ENCODE measurements at regions not wholly inside any gene's neighbourhood (a gene's known extent, or its start where the extent isn't known, plus 50 kb on each side); places are given as distances from the start of the nearest gene placed in this dataset.

DNA sequence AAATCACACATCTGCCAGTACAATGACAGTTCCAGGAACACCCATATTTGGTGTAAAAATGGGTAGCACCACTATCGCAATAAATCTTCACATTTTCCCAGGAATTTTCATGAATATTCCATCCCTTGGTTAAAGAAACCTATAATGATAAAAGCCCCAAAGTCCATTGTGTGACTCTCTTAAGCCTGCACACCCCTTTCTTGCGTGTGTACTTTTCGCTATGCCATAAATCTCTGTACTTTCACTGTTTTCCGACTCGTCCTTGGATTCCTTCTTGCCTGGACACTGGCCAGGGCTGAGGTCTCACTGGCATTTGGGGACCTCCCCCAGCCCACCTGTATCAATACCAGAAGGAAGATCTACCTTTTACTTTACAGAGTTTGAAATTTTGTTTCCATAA is 172.3 kb downstream of the RNF152 start:
- DNase-seq: no peak
- WGBS, 2 donors: 23 to 64% methylated on average over 5 of the region's 5 CpGs
- Histone ChIP-seq H3K36me3 (no peaks in the 10 kb centered on the region), H3K27me3 (no peaks in the 10 kb centered on the region), H3K4me1 (no peaks in the 10 kb centered on the region), H3K27ac (no peak overlapping the region), H3K4me3 (no peak overlapping the region), H3K9me3 (no peaks in the 10 kb centered on the region)
- intact Hi-C loops (cut with DNase I): no loop called here
- TF ChIP-seq, protein P1, sequence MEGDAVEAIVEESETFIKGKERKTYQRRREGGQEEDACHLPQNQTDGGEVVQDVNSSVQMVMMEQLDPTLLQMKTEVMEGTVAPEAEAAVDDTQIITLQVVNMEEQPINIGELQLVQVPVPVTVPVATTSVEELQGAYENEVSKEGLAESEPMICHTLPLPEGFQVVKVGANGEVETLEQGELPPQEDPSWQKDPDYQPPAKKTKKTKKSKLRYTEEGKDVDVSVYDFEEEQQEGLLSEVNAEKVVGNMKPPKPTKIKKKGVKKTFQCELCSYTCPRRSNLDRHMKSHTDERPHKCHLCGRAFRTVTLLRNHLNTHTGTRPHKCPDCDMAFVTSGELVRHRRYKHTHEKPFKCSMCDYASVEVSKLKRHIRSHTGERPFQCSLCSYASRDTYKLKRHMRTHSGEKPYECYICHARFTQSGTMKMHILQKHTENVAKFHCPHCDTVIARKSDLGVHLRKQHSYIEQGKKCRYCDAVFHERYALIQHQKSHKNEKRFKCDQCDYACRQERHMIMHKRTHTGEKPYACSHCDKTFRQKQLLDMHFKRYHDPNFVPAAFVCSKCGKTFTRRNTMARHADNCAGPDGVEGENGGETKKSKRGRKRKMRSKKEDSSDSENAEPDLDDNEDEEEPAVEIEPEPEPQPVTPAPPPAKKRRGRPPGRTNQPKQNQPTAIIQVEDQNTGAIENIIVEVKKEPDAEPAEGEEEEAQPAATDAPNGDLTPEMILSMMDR (IDR thresholded peaks at IDR 0.05): no peak
- no peak for TF ChIP-seq POLR2AphosphoS5 (IDR thresholded peaks at IDR 0.05)
- TF ChIP-seq POLR2A (IDR thresholded peaks at IDR 0.05): no peak
- no peak for TF ChIP-seq EP300 (IDR thresholded peaks at IDR 0.05)

DNA sequence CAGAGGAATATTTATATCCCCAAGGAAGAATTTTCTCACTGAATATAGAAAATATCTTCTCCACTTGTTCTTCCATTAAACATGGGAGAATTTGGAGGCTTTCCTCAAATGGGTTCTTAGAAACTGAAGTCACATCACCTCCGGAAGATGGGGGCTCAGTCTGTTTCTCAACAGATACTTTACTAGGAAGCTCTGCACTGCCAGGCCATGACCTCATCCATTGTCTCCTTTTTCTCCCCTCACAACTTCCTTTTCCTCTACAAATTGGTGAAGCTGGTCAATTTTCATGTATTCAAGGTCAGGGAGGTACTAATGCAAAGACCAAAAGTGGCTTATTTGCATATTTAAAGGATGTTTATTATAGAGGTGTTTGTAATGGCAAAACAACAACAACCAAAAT is 173.1 kb downstream of the RNF152 start:
- H3K27me3 ChIP-seq: no peaks in the 10 kb centered on the region
- H3K9me3 ChIP-seq: no peaks in the 10 kb centered on the region
- H3K36me3 ChIP-seq: no peaks in the 10 kb centered on the region
- no peaks in the 10 kb centered on the region for H3K4me1 ChIP-seq
- no peak overlapping the region for H3K4me3 ChIP-seq
- TF ChIP-seq, protein P1 (IDR thresholded peaks at IDR 0.05): no peak
- no peak for TF ChIP-seq POLR2A (IDR thresholded peaks at IDR 0.05)
- no peak for TF ChIP-seq EP300 (IDR thresholded peaks at IDR 0.05)
- TF ChIP-seq POLR2AphosphoS5 (IDR thresholded peaks at IDR 0.05): no peak
- DNase-seq: no peak
- intact Hi-C loops (cut with DNase I): no loop called here
- H3K27ac ChIP-seq: no peak overlapping the region
- WGBS, 2 donors: 77 to 88% methylated on average over 1 of the region's 1 CpG

DNA sequence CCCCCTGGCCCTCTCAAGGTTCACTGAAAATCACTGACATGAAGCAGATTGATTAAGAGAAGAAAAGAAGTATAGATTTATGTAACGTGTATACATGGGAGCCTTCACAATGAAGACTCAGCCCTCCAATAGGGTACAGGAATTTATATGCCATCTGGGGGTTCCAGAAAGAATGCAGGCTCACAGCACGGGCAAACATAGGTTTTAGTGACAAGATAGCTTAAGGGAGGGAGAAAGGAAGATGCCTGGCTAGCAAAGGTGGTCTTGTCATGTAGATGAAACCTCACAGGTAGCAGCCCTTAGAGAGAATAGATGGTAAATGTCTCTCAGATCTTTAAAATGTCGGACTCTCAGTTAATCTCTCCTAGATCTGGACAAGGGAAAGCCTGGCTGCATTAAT is 173.9 kb downstream of the RNF152 start:
- Histone ChIP-seq H3K9me3 (no peaks in the 10 kb centered on the region), H3K4me1 (no peaks in the 10 kb centered on the region), H3K27ac (no peak overlapping the region), H3K4me3 (no peak overlapping the region), H3K36me3 (no peaks in the 10 kb centered on the region), H3K27me3 (no peaks in the 10 kb centered on the region)
- intact Hi-C loops (cut with DNase I): no loop called here
- DNase-seq: no peak
- 82 to 92% methylated on average over 3 of the region's 3 CpGs for WGBS, 2 donors
- TF ChIP-seq POLR2AphosphoS5 (IDR thresholded peaks at IDR 0.05) (no peak), POLR2A (IDR thresholded peaks at IDR 0.05) (no peak), EP300 (IDR thresholded peaks at IDR 0.05) (no peak)
- TF ChIP-seq, protein P1 (IDR thresholded peaks at IDR 0.05): no peak

DNA sequence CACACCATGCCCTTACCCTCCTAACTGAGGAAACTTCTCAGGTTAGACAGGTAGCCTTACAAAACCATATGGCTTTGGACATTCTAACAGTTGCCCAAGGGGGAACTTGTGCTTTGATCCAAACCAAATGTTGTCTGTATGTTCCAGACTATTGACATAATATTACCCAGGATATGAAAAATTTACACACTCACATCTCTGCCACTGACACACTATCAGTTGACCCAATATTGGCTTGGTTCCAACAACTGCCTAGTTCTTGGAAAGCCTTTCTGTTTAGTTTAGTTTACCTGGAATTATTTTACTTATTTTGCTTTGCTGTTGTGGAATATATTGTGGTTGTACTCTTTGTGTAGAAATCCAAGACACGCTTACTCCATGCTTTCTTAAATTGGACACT is 178.4 kb downstream of the RNF152 start:
- DNase-seq: no peak
- WGBS, 2 donors: 92 to 98% methylated on average over 1 of the region's 1 CpG
- Histone ChIP-seq H3K9me3 (no peaks in the 10 kb centered on the region), H3K27me3 (no peaks in the 10 kb centered on the region), H3K27ac (no peak overlapping the region), H3K36me3 (no peaks in the 10 kb centered on the region), H3K4me1 (no peaks in the 10 kb centered on the region), H3K4me3 (no peak overlapping the region)
- intact Hi-C loops (cut with DNase I): no loop called here
- TF ChIP-seq, protein P1 (IDR thresholded peaks at IDR 0.05): no peak
- no peak for TF ChIP-seq POLR2A (IDR thresholded peaks at IDR 0.05)
- no peak for TF ChIP-seq POLR2AphosphoS5 (IDR thresholded peaks at IDR 0.05)
- TF ChIP-seq EP300 (IDR thresholded peaks at IDR 0.05): no peak

DNA sequence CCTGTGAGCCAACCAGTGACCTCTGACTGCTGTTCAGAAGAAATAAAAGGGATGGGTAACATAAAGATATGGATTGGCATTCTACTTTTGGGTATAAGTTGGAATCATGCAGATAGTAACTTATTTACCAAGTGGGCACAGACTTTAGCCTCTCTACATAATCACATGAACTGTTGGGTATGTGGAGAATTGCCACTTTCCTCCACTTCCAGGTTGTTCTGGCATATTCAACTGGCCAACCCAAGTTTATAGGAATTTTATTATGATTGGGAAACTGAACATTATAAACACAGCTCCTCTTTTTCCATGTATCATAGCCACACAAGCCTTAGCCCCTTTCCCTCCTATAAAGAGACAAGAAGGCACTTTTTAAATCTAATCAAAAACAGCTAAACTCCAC is 179.3 kb downstream of the RNF152 start:
- H3K4me1 ChIP-seq: no peaks in the 10 kb centered on the region
- no peak overlapping the region for H3K27ac ChIP-seq
- H3K36me3 ChIP-seq: no peaks in the 10 kb centered on the region
- no peak for TF ChIP-seq POLR2A (IDR thresholded peaks at IDR 0.05)
- TF ChIP-seq EP300 (IDR thresholded peaks at IDR 0.05): no peak
- TF ChIP-seq, protein P1 (IDR thresholded peaks at IDR 0.05): no peak
- TF ChIP-seq POLR2AphosphoS5 (IDR thresholded peaks at IDR 0.05): no peak
- no peak for DNase-seq
- intact Hi-C loops (cut with DNase I): no loop called here
- no peak overlapping the region for H3K4me3 ChIP-seq
- no peaks in the 10 kb centered on the region for H3K9me3 ChIP-seq
- no peaks in the 10 kb centered on the region for H3K27me3 ChIP-seq
